DMS153 treated with DMSO at 0.1 percent for 48 hours (cell line): ENCODE measurements at regions not wholly inside any gene's neighbourhood (a gene's known extent, or its start where the extent isn't known, plus 50 kb on each side); places are given as distances from the start of the nearest gene placed in this dataset.
"Not testable (repeated sequence)": the region's sequence is repeated elsewhere in the genome, so short reads cannot be mapped to it uniquely, and the experiment has no call there.

ENCODE experiments used
- DNase-seq: peaks from one replicate; lab custom pipeline; 2025; ENCODE audit not compliant: unreplicated experiment; lab: John Stamatoyannopoulos, UW

DNA sequence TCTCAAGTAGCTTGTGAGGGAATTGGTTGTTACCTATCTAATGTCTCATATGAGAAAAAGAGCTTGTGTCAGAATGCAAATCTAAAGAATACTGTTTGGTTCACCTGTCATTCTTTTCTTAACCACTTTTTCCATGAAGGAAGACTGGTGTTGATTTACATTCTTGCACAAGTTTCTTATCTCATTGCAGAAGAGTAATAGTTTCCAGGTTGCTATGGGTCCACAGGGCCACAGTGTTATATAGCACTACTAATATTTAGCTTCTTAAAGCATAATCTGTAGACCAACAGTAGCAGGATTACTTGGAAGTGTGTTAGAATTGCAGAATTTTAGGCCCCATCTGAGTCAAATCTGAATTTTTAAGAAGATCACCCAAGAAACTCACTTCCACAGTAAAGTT lies 697.5 kb downstream of the GBE1 start:
- no peak for DNase-seq

DNA sequence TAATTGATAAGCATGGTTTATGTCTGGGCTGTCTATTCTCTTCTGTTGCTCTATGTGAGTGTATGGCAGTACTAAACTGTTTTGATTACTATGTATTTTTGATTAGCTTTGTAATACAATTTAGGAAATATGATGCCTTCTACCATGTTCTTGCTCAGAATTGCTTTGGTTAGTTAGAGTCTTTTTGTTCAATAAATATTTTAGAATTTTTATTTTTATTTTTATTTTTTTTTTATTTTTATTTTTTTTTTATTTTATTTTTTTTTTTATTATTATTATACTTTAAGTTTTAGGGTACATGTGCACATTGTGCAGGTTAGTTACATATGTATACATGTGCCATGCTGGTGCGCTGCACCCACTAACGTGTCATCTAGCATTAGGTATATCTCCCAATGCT lies 710.3 kb downstream of the GBE1 start:
- not testable (repeated sequence) for DNase-seq

DNA sequence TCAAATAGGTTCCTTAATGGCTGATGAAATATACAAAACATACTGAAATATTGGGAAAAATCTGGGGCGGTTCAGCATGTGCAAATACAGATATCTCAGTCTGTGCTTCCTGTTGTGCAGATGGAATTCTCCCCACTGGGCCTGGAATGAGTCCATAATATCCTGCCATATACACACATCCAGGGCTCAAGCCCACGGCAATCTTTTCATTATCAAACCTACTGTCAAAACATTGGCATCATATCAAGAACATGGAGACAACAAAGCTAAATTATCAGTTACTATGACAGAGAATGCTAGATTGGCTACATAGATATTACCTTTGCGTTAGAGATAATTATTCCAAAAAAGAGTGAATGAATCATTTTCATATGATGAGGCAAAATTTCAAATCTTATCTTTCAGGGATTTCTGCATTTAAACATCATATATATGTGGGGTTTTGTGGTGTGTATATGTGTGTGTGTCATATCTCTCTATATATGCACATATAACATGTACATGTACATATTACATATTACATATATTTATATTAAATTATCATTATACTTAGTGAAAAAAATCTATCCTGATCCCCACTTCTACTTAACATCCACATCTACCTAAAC lies 713.3 kb downstream of the GBE1 start:
- no peak for DNase-seq

DNA sequence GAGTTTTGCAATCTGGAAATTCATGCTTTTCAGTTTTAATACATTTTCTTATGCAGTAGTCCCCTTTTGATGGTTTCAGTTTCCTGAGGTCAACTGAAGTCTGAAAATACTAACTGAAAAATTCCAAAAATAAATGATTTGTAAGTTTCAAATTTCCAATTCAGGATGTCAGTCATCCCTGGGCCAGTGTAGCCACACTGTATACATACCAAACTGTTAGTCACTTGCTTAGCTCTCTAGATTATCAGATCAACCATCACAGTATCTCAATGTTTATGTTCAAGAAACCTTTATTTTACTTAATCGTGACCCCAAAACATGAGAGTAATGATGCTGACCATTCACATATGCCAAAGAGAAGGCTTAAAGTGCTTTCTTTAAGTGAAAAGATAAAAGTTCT lies 715.5 kb downstream of the GBE1 start:
- DNase-seq: no peak

DNA sequence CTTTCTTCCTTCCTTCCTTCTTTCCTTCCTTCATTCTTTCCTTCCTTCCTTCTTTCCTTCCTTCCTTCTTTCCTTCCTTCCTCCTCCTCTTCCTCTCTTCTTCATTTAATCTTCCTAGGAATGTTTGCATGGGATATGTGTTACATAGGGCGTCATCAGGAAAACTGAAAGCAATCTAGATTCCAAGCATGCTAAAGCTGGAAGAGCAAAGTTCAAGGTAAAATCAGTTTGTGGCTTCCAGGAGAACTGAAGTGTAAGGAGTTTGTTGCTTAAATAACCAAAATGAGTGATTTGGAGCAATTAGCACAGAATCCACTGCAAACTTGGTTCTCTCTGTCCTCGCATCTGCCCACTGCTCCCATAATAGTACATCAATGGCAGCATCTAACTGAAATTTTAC lies 716.2 kb downstream of the GBE1 start:
- no peak for DNase-seq

DNA sequence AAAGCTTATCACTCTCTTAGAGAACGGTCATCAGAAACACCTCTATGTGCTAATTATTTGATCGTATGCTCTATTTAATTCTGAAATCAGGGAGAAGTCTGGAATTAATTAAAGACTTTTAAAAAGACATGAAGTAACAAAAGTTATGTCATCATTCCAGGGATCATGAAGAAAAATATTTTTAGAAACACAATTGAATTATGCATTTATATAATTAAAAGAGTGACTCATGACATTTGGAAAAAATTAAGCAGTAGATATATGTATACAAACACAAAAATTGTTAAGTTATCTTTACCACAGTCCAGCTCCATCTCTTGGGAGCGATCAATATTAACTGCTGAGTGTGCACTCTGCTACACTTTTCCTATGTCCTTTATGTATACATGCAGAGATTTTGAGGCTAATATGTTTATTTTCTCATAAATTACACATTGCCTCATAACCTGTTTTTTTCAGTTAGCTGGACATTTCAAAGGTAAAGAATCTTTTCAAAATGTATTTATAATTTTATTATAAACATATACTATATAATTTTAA lies 717.7 kb downstream of the GBE1 start:
- DNase-seq: no peak

DNA sequence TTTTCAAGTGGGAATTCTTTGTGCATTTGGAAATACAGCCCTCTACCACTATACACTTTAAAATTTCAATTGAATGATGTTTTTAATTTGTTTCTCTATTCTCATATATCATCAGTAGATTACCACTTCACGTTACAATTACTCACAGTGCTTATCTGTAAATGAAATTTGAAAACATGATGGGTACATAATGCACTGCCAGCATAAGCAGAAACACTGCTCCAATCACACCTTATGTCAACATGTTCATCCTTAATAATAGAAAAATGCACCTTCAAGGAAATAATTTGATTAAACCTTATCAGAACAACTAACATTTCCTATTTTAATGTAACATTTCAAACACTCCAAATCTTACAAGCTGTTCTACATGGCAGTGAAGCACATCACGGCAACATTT lies 718.4 kb downstream of the GBE1 start:
- no peak for DNase-seq

DNA sequence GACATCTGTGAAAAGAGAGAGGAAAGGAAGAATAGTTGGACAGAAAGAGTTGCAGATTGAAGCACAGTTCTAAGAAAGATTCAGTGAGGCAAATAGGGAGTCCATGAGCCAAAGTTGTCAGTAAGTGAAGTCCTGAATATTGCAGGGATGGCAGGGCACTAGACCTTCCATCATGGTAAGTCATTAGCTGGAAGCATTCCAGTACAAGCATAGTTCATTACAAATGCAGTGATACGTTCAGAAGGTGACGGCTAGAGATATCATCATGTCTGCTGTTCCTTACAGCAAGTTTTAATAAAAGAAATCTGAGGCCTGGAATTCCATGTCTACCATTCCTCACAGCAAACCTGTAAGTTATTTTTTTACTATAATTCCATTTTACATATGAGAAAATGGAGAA lies 720.1 kb downstream of the GBE1 start:
- DNase-seq: no peak

DNA sequence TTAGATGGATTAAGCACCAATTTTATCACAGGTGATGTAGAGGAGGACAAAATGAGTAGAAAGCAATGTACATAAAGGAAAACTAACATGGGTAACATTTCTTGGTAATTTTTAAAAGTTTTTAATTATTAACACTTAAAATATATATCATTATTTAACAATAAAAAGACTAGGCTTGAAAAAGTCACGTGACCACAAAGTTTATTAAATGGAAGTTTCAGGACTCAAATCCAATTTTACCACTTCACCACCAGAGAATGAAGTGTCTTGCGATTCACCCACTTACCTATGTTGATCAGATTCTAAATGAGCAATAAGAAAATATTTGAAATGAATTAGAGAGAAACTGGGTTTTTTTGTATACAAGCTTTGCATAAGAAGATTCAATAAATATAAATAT lies 721.3 kb downstream of the GBE1 start:
- no peak for DNase-seq

DNA sequence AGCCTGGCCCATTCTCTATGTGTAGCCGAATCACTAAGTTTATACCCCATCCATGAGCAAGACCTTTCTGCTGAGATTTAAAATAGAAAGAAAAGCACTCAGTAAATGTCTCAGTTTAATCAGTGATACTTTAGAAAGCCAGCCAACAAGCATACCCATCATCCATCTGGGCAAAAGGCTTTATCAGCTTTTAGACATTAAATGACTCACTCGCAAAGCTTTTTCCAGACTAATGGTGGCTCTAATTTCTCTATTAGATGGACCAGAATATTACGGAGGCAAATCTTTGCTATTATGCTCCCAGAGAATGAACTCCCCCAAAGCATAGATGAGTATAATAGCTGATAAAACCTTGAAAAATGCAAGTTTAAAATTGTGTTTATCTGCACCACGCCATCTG lies 727.8 kb downstream of the GBE1 start:
- no peak for DNase-seq

DNA sequence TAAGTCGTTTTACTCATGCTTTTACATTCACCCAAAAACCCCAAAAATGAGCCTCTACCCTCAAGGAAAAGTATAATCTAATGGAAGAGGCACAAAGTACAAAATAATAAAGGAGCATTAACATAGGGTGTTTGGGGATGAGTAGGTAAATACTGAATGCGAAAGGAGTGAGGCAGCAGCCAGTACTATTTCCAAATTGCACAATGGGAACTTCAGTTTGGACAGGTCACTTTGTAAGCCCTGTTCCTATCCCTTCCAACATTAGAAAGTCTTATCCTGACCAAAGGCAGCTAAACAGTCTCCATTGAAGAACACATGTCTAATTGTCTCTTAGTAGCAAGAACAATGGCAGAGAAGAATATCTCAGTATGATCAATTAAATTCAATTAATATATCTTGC lies 728.3 kb downstream of the GBE1 start:
- DNase-seq: no peak

DNA sequence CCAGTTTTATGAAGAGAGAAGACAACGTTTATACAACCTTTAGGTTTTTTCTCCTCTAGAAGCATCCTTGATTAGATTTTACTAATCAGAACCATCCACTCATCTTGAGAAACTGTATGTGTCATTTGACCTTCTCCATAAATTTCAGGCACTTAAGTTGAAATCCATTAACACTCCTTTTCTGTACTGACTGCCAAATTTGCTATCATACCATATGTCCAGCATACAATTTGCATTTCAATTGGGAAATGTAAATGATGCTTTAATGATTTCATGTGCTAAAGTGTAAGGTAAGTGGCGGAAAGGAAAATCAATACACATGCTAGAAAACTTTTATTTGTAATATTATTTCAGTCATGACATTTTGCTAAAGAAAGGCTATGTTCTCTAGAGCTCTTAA lies 731.6 kb downstream of the GBE1 start:
- no peak for DNase-seq

DNA sequence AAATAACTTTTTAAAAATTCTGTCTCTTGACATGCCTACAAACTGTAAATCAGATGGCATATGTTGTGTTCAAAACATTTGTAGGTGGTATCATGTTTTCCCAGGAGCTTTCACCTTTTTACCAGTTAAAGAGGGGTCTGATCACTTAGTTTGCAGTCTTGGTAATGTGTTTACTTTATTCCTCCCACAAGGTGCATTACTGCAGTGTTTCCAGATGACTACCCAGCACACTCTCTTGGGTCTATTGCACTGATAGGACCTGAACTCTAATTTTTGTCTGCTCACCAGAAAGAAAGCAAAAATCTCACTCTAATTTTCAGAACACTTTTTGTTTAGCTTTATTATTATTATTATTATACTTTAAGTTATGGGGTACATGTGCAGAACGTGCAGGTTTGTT lies 734.1 kb downstream of the GBE1 start:
- DNase-seq: no peak

DNA sequence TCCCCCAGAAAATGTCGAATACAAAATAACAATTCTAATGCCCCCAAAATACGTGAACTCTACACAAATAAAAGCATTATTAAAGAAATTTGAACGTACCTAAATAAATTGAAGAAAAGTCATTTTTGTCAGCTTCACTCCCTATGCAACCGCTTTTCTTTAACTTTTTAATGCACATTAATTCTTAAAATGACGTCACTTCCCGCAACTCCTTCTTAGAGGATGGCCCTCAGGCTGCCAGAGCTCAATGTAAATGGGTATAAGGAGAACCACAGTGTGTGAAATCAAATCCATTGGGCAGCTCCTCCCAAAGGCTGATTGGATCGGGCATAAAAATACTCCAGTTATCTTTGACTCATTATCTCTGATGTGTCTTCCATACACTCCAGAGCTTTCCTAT lies 736.9 kb downstream of the GBE1 start:
- no peak for DNase-seq

DNA sequence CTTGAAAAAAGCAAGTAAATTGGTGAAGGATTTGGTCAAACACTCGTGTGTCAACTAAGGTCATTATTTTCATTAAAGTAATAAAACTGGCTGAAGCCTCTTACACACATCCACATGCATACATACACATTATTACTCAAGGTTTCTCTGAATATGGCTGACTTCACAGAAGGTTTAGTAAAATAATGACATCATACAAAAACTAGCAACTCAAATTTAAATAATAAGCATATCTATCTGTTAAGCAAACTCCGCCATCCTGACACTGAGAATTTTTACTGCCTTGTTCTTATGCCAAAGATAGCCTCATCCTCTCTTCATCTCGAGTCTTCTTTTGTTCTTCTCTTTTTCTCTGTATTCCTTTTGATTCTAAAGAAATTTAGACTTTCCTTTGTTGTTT lies 739.1 kb downstream of the GBE1 start:
- no peak for DNase-seq

DNA sequence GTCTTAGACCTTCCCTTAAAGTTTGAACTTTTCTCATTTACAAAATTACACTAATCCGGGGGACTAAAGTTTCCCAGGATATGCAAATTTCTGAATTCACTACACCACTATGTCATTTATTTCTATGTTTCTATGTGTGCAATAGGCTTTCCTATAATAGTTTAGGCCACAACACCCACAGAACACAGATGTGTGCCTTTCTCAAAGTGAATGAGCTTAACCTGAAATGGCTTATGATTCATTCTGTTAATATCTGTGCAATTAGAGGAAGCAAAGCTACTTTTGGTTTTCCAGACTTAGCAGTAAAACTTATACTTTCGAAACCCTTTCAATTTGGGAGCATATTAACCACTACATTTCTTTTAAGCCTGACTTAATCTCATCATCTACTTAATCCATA lies 748.1 kb downstream of the GBE1 start:
- no peak for DNase-seq

DNA sequence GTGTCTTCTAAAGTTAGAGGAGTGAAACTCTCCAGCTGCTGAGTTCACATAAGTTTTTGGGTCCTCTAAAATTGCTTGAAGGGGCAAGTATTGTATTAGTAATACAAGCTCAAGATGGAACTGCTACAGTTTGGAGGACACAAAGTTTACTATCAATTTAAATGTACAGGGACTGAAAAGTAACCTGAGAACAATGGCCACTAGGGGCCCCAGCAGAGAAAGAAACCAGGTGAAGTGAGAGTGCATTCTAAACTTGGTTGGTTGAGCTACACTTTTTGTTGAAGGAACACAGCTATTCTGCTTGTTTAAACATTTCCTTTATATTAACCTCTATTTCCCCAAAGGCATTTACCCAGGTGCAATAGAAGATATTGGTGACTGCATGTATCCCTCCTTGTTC lies 755.5 kb downstream of the GBE1 start:
- no peak for DNase-seq

DNA sequence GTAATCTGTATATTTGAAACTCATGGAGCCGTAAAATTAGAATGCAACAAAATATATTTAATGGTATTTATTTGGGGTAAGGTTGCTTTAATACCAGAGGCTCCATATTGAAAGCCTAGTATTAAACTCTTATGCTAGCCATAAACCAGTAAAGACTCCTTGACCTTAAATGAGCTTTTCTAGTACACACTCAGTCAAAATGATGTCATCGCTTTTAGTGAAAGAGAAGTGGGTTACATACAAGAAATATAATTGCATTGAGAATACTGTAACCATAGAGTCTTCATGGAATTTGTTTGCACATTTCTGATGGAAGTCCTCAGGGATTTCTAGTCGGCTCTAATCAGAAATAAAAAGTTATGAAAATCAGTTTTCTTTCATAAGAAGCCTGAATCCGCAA lies 757.6 kb downstream of the GBE1 start:
- no peak for DNase-seq

DNA sequence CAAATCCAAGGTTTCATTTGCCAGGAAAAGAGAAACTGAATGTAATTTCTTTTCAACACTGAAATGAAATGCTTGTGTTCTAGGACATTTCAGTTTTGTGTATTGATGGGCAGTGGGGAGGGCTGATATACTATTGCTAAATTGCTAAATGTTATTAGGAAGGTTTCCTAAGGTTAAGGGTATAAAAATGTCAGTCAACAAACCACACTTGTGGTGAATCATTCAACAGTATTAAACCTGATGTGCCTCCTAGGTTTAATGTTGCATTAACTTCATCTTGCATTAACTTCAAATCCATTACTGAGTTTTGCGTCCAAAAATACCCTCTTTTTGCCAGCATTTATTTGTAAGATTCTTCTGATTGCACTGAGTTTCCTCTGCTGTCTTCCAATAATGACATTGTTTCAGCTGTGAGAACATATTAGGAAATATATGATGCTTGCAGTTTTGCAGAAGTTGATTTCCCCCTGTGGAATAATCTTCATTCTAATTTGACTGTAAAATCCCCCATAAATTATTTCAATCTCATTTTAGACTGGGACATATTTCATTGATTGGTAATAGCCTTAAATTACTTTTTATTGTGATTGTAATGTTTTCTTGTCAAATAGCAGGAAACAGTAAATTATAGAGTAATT lies 758.3 kb downstream of the GBE1 start:
- no peak for DNase-seq

DNA sequence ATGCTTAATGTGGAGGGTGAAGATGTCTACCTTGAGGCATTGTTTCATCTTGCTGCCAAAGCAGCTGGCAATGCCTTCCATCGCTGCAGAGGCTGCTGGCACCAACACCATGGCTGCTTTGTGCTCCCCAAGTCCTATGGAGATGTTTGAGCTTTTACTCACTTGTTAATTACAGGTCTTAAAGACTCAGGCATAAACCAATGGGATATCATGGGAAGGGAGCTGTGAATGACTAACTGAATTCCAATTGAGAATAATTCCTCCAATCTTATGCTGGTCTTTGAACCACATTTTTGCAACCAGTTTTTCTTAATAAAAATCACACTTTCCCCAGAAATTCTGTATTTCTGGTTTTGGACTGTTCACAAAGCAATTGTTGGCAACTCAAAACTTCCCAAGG lies 762.0 kb downstream of the GBE1 start:
- no peak for DNase-seq

DNA sequence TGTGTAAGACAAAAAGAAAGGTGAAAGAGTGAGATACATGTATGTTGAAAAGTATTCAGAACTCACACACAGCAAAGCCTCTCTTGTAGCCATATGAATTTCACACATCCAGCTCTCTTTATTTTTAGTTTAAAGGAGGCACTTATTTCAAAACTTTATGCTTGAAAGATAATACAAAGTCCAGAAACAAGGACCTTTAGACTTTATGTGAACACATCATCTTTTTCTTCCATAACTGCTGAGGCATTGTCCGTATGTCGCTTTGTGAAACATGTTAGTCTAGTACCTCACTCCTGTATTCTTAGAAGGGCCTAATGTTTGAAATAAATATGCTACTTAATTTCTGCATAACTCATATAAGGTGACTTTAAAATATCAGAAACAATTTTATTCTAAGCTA lies 763.4 kb downstream of the GBE1 start:
- no peak for DNase-seq

DNA sequence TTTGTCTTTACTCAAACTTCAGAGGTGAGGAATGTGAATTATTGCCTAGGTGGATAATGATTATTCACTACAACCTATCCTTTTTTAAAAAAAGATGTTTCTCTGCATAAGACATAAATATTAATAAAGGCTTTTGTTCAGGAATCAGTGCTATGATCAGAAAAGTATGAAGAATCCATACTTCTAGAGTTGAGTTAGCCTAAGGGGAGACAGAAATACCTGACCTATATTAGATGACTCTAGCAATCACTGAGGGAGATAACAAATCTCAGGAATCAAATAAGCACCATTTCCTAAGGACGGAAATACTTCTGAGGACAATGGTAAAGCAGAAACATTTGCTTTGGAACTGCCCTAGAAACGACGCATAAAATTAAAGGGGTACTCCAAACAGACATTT lies 763.8 kb downstream of the GBE1 start:
- DNase-seq: no peak

DNA sequence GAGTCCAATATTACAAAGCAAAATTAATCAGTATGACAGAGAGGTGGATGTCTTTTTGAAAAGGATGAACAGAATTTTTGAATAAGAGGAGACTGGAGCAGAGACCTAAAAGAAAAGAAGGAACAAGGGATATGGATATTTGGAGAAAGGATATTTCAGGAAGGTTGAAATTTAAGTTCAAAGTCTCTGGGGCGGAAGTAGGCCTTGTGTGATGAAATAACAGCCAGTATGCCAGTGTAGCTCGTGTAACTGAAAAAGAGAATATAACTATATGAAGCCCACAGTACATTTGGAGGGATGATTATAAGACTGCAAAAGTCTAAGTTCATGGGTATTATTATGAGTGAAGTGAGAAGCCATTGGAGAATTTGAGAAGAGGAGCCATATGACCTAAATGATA lies 766.7 kb downstream of the GBE1 start:
- no peak for DNase-seq
